ENCODE measurements at regions not wholly inside any gene's neighbourhood (a gene's known extent, or its start where the extent isn't known, plus 50 kb on each side); places are given as distances from the start of the nearest gene placed in this dataset.

DNA sequence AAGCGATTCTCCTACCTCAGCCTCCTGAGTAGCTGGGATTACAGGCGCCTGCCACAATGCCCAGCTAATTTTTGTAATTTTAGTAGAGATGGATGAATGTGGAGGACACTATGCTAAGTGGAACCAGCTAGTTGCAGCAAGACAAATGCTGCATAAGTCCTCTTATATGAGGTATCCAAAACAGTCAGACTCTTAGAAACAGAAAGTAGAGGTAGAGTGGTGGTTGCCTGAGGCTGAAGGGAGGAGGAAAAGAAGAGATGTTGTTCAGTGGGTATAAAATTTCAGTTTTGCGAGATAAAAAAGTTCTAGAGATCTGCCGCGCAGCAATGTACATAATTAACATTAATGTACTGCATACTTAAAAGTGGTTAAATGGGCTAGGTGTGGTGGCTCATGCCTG, 145.3 kb upstream of the SPRED2 start:
- intact Hi-C loops (cut with micrococcal nuclease; ENCODE audit: unreplicated experiment) (loop anchor here (10.0 kb wide), 3 partner anchors 393 to 593 kb away; partner anchors contain the start of genes CEP68 and SLC1A4), in situ Hi-C loops (cut with HindIII; ENCODE audit: extremely low pct_ligation_motif_present, low pct_unique_long_range_greater_than_20kb) (loop anchor here (10.0 kb wide), 1 partner anchor 1243 kb away; no protein-coding TSS in a partner anchor)
- ChIA-PET CTCF (ENCODE audit: low intra/inter-chr PET ratio, low total read pairs) (no interaction called here), POLR2A (no interaction called here)
- peak overlapping the region; percentile 64 for H3K4me2 ChIP-seq (ENCODE audit: low read depth, low read length)
- no peak overlapping the region for H2AFZ ChIP-seq (ENCODE audit: low read length)
- no peak overlapping the region for H3K27ac ChIP-seq (ENCODE audit: extremely low read length, insufficient read depth, low read length)
- H3K4me3 ChIP-seq (replicated peaks in 1 of 3; ENCODE audit: insufficient read depth in 1 of 3, low read depth in 2 of 3, low read length in 3 of 3) = no peak overlapping the region
- FAIRE-seq = no peak
- ATAC-seq = no peak
- no TSS peak for BruUV-seq (replicated peaks)
- no peaks in the 10 kb centered on the region for H3K9me3 ChIP-seq (ENCODE audit: low read length)
- no peaks in the 10 kb centered on the region; a peak in 1 of 5 replicates for H3K27me3 ChIP-seq (ENCODE audit: control insufficient read depth in 1 of 2, insufficient read depth in 2 of 2, low read length in 2 of 2)
- TF ChIP-seq THAP11 (CRISPR knock-in tag; IDR thresholded peaks at IDR 0.05) = no peak
- no peak for TF ChIP-seq NRL (CRISPR knock-in tag; IDR thresholded peaks at IDR 0.05; ENCODE audit: borderline replicate concordance)
- no peak for TF ChIP-seq ZNF776 (CRISPR knock-in tag; IDR thresholded peaks at IDR 0.05)
- TF ChIP-seq IKZF4 (CRISPR knock-in tag; IDR thresholded peaks at IDR 0.05; ENCODE audit: borderline replicate concordance, low read depth, not compliant biosample characterization) = no peak
- no peak for TF ChIP-seq ZNF230 (CRISPR knock-in tag; IDR thresholded peaks at IDR 0.05)
- no peak for TF ChIP-seq BRCA1 (CRISPR knock-in tag; IDR thresholded peaks at IDR 0.05)
- TF ChIP-seq NFATC3 (CRISPR knock-in tag; IDR thresholded peaks at IDR 0.05) = no peak
- TF ChIP-seq HMG20B (CRISPR knock-in tag; conservative IDR thresholded peaks at IDR 0.05) = no peak
- no peak for TF ChIP-seq KAT2B (IDR thresholded peaks at IDR 0.05; ENCODE audit: borderline replicate concordance, low read depth, low read length)
- no peak for TF ChIP-seq ATF7-NPFF (CRISPR knock-in tag; IDR thresholded peaks at IDR 0.05; ENCODE audit: low read depth)
- no peak for TF ChIP-seq NKX3-1 (CRISPR knock-in tag; IDR thresholded peaks at IDR 0.05)
- TF ChIP-seq RELA (CRISPR knock-in tag; IDR thresholded peaks at IDR 0.05) = no peak
- no peak for TF ChIP-seq TARDBP (CRISPR knock-in tag; IDR thresholded peaks at IDR 0.05)
- TF ChIP-seq, protein P1, sequence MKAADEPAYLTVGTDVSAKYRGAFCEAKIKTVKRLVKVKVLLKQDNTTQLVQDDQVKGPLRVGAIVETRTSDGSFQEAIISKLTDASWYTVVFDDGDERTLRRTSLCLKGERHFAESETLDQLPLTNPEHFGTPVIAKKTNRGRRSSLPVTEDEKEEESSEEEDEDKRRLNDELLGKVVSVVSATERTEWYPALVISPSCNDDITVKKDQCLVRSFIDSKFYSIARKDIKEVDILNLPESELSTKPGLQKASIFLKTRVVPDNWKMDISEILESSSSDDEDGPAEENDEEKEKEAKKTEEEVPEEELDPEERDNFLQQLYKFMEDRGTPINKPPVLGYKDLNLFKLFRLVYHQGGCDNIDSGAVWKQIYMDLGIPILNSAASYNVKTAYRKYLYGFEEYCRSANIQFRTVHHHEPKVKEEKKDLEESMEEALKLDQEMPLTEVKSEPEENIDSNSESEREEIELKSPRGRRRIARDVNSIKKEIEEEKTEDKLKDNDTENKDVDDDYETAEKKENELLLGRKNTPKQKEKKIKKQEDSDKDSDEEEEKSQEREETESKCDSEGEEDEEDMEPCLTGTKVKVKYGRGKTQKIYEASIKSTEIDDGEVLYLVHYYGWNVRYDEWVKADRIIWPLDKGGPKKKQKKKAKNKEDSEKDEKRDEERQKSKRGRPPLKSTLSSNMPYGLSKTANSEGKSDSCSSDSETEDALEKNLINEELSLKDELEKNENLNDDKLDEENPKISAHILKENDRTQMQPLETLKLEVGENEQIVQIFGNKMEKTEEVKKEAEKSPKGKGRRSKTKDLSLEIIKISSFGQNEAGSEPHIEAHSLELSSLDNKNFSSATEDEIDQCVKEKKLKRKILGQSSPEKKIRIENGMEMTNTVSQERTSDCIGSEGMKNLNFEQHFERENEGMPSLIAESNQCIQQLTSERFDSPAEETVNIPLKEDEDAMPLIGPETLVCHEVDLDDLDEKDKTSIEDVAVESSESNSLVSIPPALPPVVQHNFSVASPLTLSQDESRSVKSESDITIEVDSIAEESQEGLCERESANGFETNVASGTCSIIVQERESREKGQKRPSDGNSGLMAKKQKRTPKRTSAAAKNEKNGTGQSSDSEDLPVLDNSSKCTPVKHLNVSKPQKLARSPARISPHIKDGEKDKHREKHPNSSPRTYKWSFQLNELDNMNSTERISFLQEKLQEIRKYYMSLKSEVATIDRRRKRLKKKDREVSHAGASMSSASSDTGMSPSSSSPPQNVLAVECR (CRISPR knock-in tag; IDR thresholded peaks at IDR 0.05; ENCODE audit: borderline replicate concordance) = no peak
- TF ChIP-seq SOX13 (IDR thresholded peaks at IDR 0.05) = no peak
- TF ChIP-seq SOX13 (CRISPR knock-in tag; conservative IDR thresholded peaks at IDR 0.05 in 1 of 2, IDR thresholded peaks at IDR 0.05 in 1 of 2) = no peak
- TF ChIP-seq ZUFSP (CRISPR knock-in tag; IDR thresholded peaks at IDR 0.05; ENCODE audit: borderline replicate concordance) = no peak
- peaks cover 19% of the 10 kb centered on the region for H3K4me1 ChIP-seq (ENCODE audit: insufficient read depth, low read length)
- no peaks in the 10 kb centered on the region for H3K36me3 ChIP-seq (replicated peaks in 1 of 2; ENCODE audit: control insufficient read depth in 1 of 2, insufficient read depth in 2 of 2, low read length in 2 of 2)
- H3K9ac ChIP-seq (ENCODE audit: insufficient read depth, low read depth, low read length) = no peak overlapping the region
- no peak for DNase-seq (ENCODE audit: low spot score)
- no peaks in the 10 kb centered on the region for H4K20me1 ChIP-seq (ENCODE audit: insufficient read depth, low read length)
- no peaks in the 10 kb centered on the region for H3K79me2 ChIP-seq (ENCODE audit: insufficient read depth, low read length)
- WGBS (ENCODE audit: low lambda C conversion rate) = 80% methylated on average over 5 of the region's 5 CpGs
